GM23338 (cell line): ENCODE measurements at regions not wholly inside any gene's neighbourhood (a gene's known extent, or its start where the extent isn't known, plus 50 kb on each side); places are given as distances from the start of the nearest gene placed in this dataset.

Experiments
- ATAC-seq: fragments of 200-7000 bp; cut with Tn5 transposase; 3 replicates; pipeline ENCODE4 v1.9.1; 2020
- DNase-seq: peaks from one replicate; pipeline ENCODE4 v3.0.0-alpha.2; 2015; ENCODE audit warnings: low spot score
- H2AFZ ChIP-seq: fragments of 200-600 bp; sonication (generic); 2 replicates; pipeline ENCODE4 v1.8.0; 2016; ENCODE audit warnings: antibody characterized with exemption, mild to moderate bottlenecking, moderate library complexity
- H3F3A ChIP-seq: fragments of 200-600 bp; sonication (generic); replicated peaks from 2 replicates; pipeline ENCODE4 v1.8.0; 2017; ENCODE audit warnings: antibody characterized with exemption, mixed run types, low read depth
- H3K27ac ChIP-seq: fragments of 200-600 bp; sonication (generic); 2 replicates; pipeline ENCODE4 v1.6.1; 2016; ENCODE audit warnings: low read depth
- H3K27me3 ChIP-seq: fragments of 200-600 bp; sonication (generic); 2 replicates; pipeline ENCODE4 v1.8.0; 2016; ENCODE audit warnings: mild to moderate bottlenecking, mixed run types, moderate library complexity; ENCODE audit not compliant: insufficient read depth
- H3K36me3 ChIP-seq: fragments of 200-600 bp; sonication (generic); 2 replicates; pipeline ENCODE4 v1.8.0; 2016; ENCODE audit warnings: mild to moderate bottlenecking; ENCODE audit not compliant: insufficient read depth
- H3K4me1 ChIP-seq: fragments of 200-600 bp; sonication (generic); 2 replicates; pipeline ENCODE4 v1.8.0; 2016; ENCODE audit warnings: mild to moderate bottlenecking, moderate library complexity; ENCODE audit not compliant: insufficient read depth
- H3K4me2 ChIP-seq: fragments of 200-600 bp; sonication (generic); 2 replicates; pipeline ENCODE4 v1.7.1; 2017; ENCODE audit warnings: mixed run types
- H3K4me3 ChIP-seq: fragments of 200-600 bp; sonication (generic); 2 replicates; pipeline ENCODE4 v1.6.1; 2016; ENCODE audit warnings: mixed run types
- H3K79me2 ChIP-seq: fragments of 200-600 bp; sonication (generic); replicated peaks from 2 replicates; pipeline ENCODE4 v1.8.0; 2017; ENCODE audit warnings: mild to moderate bottlenecking; ENCODE audit not compliant: insufficient read depth
- H3K9me2 ChIP-seq: fragments of 200-600 bp; sonication (generic); 2 replicates; pipeline ENCODE4 v1.8.0; 2017; ENCODE audit not compliant: insufficient read depth
- H4K20me1 ChIP-seq: fragments of 200-600 bp; sonication (generic); replicated peaks from 2 replicates; pipeline ENCODE4 v1.8.0; 2017; ENCODE audit warnings: mild to moderate bottlenecking; ENCODE audit not compliant: insufficient read depth
- H3K27ac Mint-ChIP-seq: 2 replicates; pipeline ENCODE4 v1.8.0; 2020; ENCODE audit warnings: inconsistent platforms, mild to moderate bottlenecking, moderate library complexity, mixed read lengths
- H3K27me3 Mint-ChIP-seq: 3 replicates; pipeline ENCODE4 v1.8.0; 2022; ENCODE audit warnings: low read depth, mild to moderate bottlenecking, moderate library complexity, mixed read lengths, inconsistent platforms; ENCODE audit not compliant: insufficient read depth, poor library complexity
- H3K36me3 Mint-ChIP-seq: 3 replicates; pipeline ENCODE4 v1.8.0; 2021; ENCODE audit warnings: low read depth, mild to moderate bottlenecking, inconsistent platforms, moderate library complexity, mixed read lengths
- H3K4me1 Mint-ChIP-seq: 3 replicates; pipeline ENCODE4 v1.8.0; 2020; ENCODE audit warnings: mild to moderate bottlenecking, inconsistent platforms, mixed read lengths
- H3K4me3 Mint-ChIP-seq: 3 replicates; pipeline ENCODE4 v1.8.0; 2021; ENCODE audit warnings: moderate library complexity, mild to moderate bottlenecking, inconsistent platforms, mixed read lengths
- H3K9me3 Mint-ChIP-seq: 3 replicates; pipeline ENCODE4 v1.8.0; 2020; ENCODE audit warnings: moderate library complexity, mild to moderate bottlenecking, inconsistent platforms, mixed read lengths
- CREB1 ChIP-seq: fragments of 250-450 bp; sonication (Bioruptor Pico); IDR thresholded peaks from 2 replicates; pipeline ENCODE4 v1.5.0; 2020; ENCODE audit warnings: low read depth, mild to moderate bottlenecking, moderate library complexity
- CTCF ChIP-seq, 2 experiments: fragments of 200-600 bp in 1 of 2; sonication (generic) in 1 of 2; conservative IDR thresholded peaks; 2 replicates each; pipeline versions ENCODE4 v1.5.1 to v1.6.1; 2016 to 2017; ENCODE audit warnings: antibody characterized with exemption in 2 of 2, low read depth in 2 of 2, mild to moderate bottlenecking in 2 of 2, moderate library complexity in 1 of 2
- ETS1 ChIP-seq: IDR thresholded peaks from 2 replicates; pipeline ENCODE4 v1.6.1; 2016; ENCODE audit warnings: antibody characterized with exemption
- EZH2 ChIP-seq: fragments of 200-600 bp; sonication (generic); IDR thresholded peaks from one replicate; pipeline ENCODE4 v1.8.0; 2017; ENCODE audit warnings: antibody characterized with exemption, mild to moderate bottlenecking, low read depth; ENCODE audit not compliant: unreplicated experiment
- EZH2phosphoT487 ChIP-seq: fragments of 200-600 bp; sonication (generic); IDR thresholded peaks from one replicate; pipeline ENCODE4 v1.8.1; 2018; ENCODE audit warnings: antibody characterized with exemption; ENCODE audit not compliant: unreplicated experiment
- JUNB ChIP-seq: IDR thresholded peaks from one replicate; pipeline ENCODE4 v1.6.1; 2016; ENCODE audit warnings: antibody characterized with exemption; ENCODE audit not compliant: unreplicated experiment
- NANOG ChIP-seq: IDR thresholded peaks from 2 replicates; pipeline ENCODE4 v1.6.1; 2016; ENCODE audit warnings: antibody characterized with exemption, borderline replicate concordance
- POLR2AphosphoS5 ChIP-seq: IDR thresholded peaks from 2 replicates; pipeline ENCODE4 v1.6.1; 2016; ENCODE audit warnings: antibody characterized with exemption, low read depth
- REST ChIP-seq: IDR thresholded peaks from one replicate; pipeline ENCODE4 v1.6.1; 2018; ENCODE audit warnings: antibody characterized with exemption; ENCODE audit not compliant: unreplicated experiment
- STAT1 ChIP-seq: IDR thresholded peaks from one replicate; pipeline ENCODE4 v1.6.1; 2016; ENCODE audit warnings: antibody characterized with exemption; ENCODE audit not compliant: unreplicated experiment
- ZNF114 ChIP-seq: fragments of 250-450 bp; sonication (Bioruptor Pico); IDR thresholded peaks from 2 replicates; pipeline ENCODE4 v1.5.0; 2020; ENCODE audit warnings: mild to moderate bottlenecking, moderate library complexity
- ZNF331 ChIP-seq: fragments of 250-450 bp; sonication (Bioruptor Pico); IDR thresholded peaks from 2 replicates; pipeline ENCODE4 v1.5.0; 2020; ENCODE audit warnings: low read depth, mild to moderate bottlenecking, moderate library complexity
- ZNF462 ChIP-seq: fragments of 250-450 bp; sonication (Bioruptor Pico); IDR thresholded peaks from 2 replicates; pipeline ENCODE4 v1.5.0; 2020; ENCODE audit warnings: mild to moderate bottlenecking, moderate library complexity

- DNase-seq = no peak
Observed at GRCh38 chr15:38954090-38954489, 389.5 kb upstream of the RASGRP1 start.

More at GRCh38 chr15:38954090-38954489, 389.5 kb upstream of the RASGRP1 start:
- Mint-ChIP-seq H3K36me3 (no peaks in the 10 kb centered on the region), H3K27ac (no peak overlapping the region), H3K4me3 (no peak overlapping the region), H3K27me3 (no peaks in the 10 kb centered on the region), H3K9me3 (no peaks in the 10 kb centered on the region), H3K4me1 (peaks cover 6% of the 10 kb centered on the region; the same call in 2 of the 3 replicates)
- H3K27me3 ChIP-seq = no peaks in the 10 kb centered on the region
- no peak overlapping the region for H3K27ac ChIP-seq
- no peak for TF ChIP-seq POLR2AphosphoS5
- TF ChIP-seq JUNB = no peak
- no peak for TF ChIP-seq REST
- TF ChIP-seq EZH2 = no peak
- no peak for TF ChIP-seq EZH2phosphoT487
- TF ChIP-seq CTCF (conservative IDR thresholded peaks at IDR 0.05; ENCODE audit: low read depth in 2 of 2) = no peak
- no peak for TF ChIP-seq STAT1
- TF ChIP-seq CREB1 (CRISPR knock-in tag) = no peak
- no peak for TF ChIP-seq ETS1
- no peak for TF ChIP-seq ZNF462 (CRISPR knock-in tag)
- no peak for TF ChIP-seq NANOG
- TF ChIP-seq ZNF331 (CRISPR knock-in tag) = no peak
- no peak for TF ChIP-seq ZNF114
- H2AFZ ChIP-seq = no peak overlapping the region
- H3F3A ChIP-seq = no peaks in the 10 kb centered on the region
- no peaks in the 10 kb centered on the region for H3K36me3 ChIP-seq
- no peak overlapping the region for H3K4me3 ChIP-seq
- peaks cover 8% of the 10 kb centered on the region; the same call in 1 of the 2 replicates for H3K4me1 ChIP-seq
- H3K9me2 ChIP-seq = no peaks in the 10 kb centered on the region
- H3K4me2 ChIP-seq = no peak overlapping the region
- H3K79me2 ChIP-seq = no peaks in the 10 kb centered on the region
- ATAC-seq = no peak
- no peaks in the 10 kb centered on the region for H4K20me1 ChIP-seq
